Activated CD8-positive, alpha-beta T cell treated with anti-CD3 and anti-CD28 coated beads, Interleukin-2, amount 10 ng/mL, durations not matched to agents 7 days and 5 days (primary cell): ENCODE measurements at regions not wholly inside any gene's neighbourhood (a gene's known extent, or its start where the extent isn't known, plus 50 kb on each side); places are given as distances from the start of the nearest gene placed in this dataset.

Source experiments
- ATAC-seq: fragments of 150-1000 bp; cut with Tn5 transposase; one replicate; pipeline ENCODE4 v1.10.0; 2021; ENCODE audit warnings: moderate library complexity
- CTCF ChIA-PET: fragments of 350-600 bp; sonication (Branson Sonifier 250); formaldehyde crosslinking; loops from one replicate; lab custom pipeline; 2021; ENCODE audit warnings: antibody characterized with exemption; lab: Charles Lee
- POLR2A ChIA-PET: fragments of 350-600 bp; sonication (Branson Sonifier 250); formaldehyde crosslinking; loops from one replicate; lab custom pipeline; 2021; ENCODE audit warnings: antibody characterized with exemption; lab: Charles Lee
- DNase-seq: peaks from one replicate; pipeline ENCODE4 v3.0.0-alpha.2; 2020
- H3K27ac Mint-ChIP-seq: one replicate; pipeline ENCODE4 v1.8.0; 2021; ENCODE audit warnings: mild to moderate bottlenecking, mixed read lengths
- H3K27me3 Mint-ChIP-seq: one replicate; pipeline ENCODE4 v1.8.0; 2021; ENCODE audit warnings: low read depth, mixed read lengths
- H3K36me3 Mint-ChIP-seq: one replicate; pipeline ENCODE4 v1.8.0; 2021; ENCODE audit warnings: low read depth, mixed read lengths
- H3K4me1 Mint-ChIP-seq: one replicate; pipeline ENCODE4 v1.8.0; 2021; ENCODE audit warnings: low read depth, mixed read lengths
- H3K4me3 Mint-ChIP-seq: one replicate; pipeline ENCODE4 v1.8.0; 2021; ENCODE audit warnings: mild to moderate bottlenecking, mixed read lengths
- H3K9me3 Mint-ChIP-seq: one replicate; pipeline ENCODE4 v1.8.0; 2022; ENCODE audit warnings: mixed read lengths; ENCODE audit not compliant: insufficient read depth

GRCh38 chr20:16171180-16171579, 402.1 kb downstream of the KIF16B start:
- ChIA-PET CTCF (no interaction called here), POLR2A (no interaction called here)
- ATAC-seq (no peak), DNase-seq (no peak)
- H3K9me3 Mint-ChIP-seq = no peaks in the 10 kb centered on the region
- no peak overlapping the region for H3K27ac Mint-ChIP-seq
- no peaks in the 10 kb centered on the region for H3K27me3 Mint-ChIP-seq
- H3K4me1 Mint-ChIP-seq = no peaks in the 10 kb centered on the region
- H3K4me3 Mint-ChIP-seq = no peak overlapping the region
- H3K36me3 Mint-ChIP-seq = no peaks in the 10 kb centered on the region

- ChIA-PET POLR2A (no interaction called here), CTCF (no interaction called here)
Observed at GRCh38 chr20:16170406-16170971, 402.8 kb downstream of the KIF16B start.

GRCh38 chr20:16167423-16168130, 405.7 kb downstream of the KIF16B start:
- H3K36me3 Mint-ChIP-seq = no peaks in the 10 kb centered on the region
- ChIA-PET CTCF (no interaction called here), POLR2A (no interaction called here)

More at GRCh38 chr20:16170406-16170971, 402.8 kb downstream of the KIF16B start:
- ATAC-seq = no peak
- Mint-ChIP-seq H3K9me3 (no peaks in the 10 kb centered on the region), H3K4me3 (no peak overlapping the region), H3K36me3 (no peaks in the 10 kb centered on the region), H3K27ac (no peak overlapping the region), H3K4me1 (no peaks in the 10 kb centered on the region), H3K27me3 (no peaks in the 10 kb centered on the region)
- no peak for DNase-seq

GRCh38 chr20:16166737-16167136, 406.5 kb downstream of the KIF16B start:
- DNase-seq (no peak), ATAC-seq (no peak)
- POLR2A ChIA-PET = no interaction called here
- Mint-ChIP-seq H3K4me1 (no peaks in the 10 kb centered on the region), H3K9me3 (no peaks in the 10 kb centered on the region), H3K27me3 (no peaks in the 10 kb centered on the region), H3K36me3 (no peaks in the 10 kb centered on the region), H3K27ac (no peak overlapping the region), H3K4me3 (no peak overlapping the region)
- CTCF ChIA-PET = no interaction called here

More at GRCh38 chr20:16167423-16168130, 405.7 kb downstream of the KIF16B start:
- no peak overlapping the region for H3K27ac Mint-ChIP-seq
- H3K9me3 Mint-ChIP-seq = no peaks in the 10 kb centered on the region
- DNase-seq = no peak
- H3K4me1 Mint-ChIP-seq = no peaks in the 10 kb centered on the region
- ATAC-seq = no peak
- no peaks in the 10 kb centered on the region for H3K27me3 Mint-ChIP-seq
- H3K4me3 Mint-ChIP-seq = no peak overlapping the region

- POLR2A ChIA-PET = no interaction called here
- H3K27ac Mint-ChIP-seq = no peak overlapping the region
- H3K4me1 Mint-ChIP-seq = no peaks in the 10 kb centered on the region
- DNase-seq (no peak), ATAC-seq (no peak)
- CTCF ChIA-PET = no interaction called here
- no peaks in the 10 kb centered on the region for H3K36me3 Mint-ChIP-seq
- no peak overlapping the region for H3K4me3 Mint-ChIP-seq
- no peaks in the 10 kb centered on the region for H3K9me3 Mint-ChIP-seq
- H3K27me3 Mint-ChIP-seq = no peaks in the 10 kb centered on the region
Observed at GRCh38 chr20:16158976-16159286, 414.3 kb downstream of the KIF16B start.

- no peak overlapping the region for H3K27ac Mint-ChIP-seq
- no peaks in the 10 kb centered on the region for H3K4me1 Mint-ChIP-seq
- DNase-seq (no peak), ATAC-seq (no peak)
- H3K9me3 Mint-ChIP-seq = no peaks in the 10 kb centered on the region
- H3K4me3 Mint-ChIP-seq = no peak overlapping the region
- POLR2A ChIA-PET = no interaction called here
- no peaks in the 10 kb centered on the region for H3K27me3 Mint-ChIP-seq
- CTCF ChIA-PET = no interaction called here
- no peaks in the 10 kb centered on the region for H3K36me3 Mint-ChIP-seq
Observed at GRCh38 chr20:16158090-16158975, 414.9 kb downstream of the KIF16B start.

GRCh38 chr20:16147916-16148315, 425.3 kb downstream of the KIF16B start:
- ChIA-PET CTCF (no interaction called here), POLR2A (no interaction called here)
- Mint-ChIP-seq H3K4me1 (no peaks in the 10 kb centered on the region), H3K27ac (no peak overlapping the region), H3K9me3 (peaks cover 15% of the 10 kb centered on the region), H3K27me3 (no peaks in the 10 kb centered on the region), H3K4me3 (no peak overlapping the region), H3K36me3 (no peaks in the 10 kb centered on the region)
- ATAC-seq (no peak), DNase-seq (no peak)

GRCh38 chr20:16147216-16147615, 426.0 kb downstream of the KIF16B start:
- ChIA-PET CTCF (no interaction called here), POLR2A (no interaction called here)
- Mint-ChIP-seq H3K4me3 (no peak overlapping the region), H3K27me3 (no peaks in the 10 kb centered on the region), H3K4me1 (no peaks in the 10 kb centered on the region), H3K9me3 (peaks cover 15% of the 10 kb centered on the region), H3K27ac (no peak overlapping the region), H3K36me3 (no peaks in the 10 kb centered on the region)
- ATAC-seq = no peak
- no peak for DNase-seq

- no peak for ATAC-seq
- POLR2A ChIA-PET = no interaction called here
- Mint-ChIP-seq H3K4me1 (no peaks in the 10 kb centered on the region), H3K27ac (no peak overlapping the region), H3K36me3 (no peaks in the 10 kb centered on the region), H3K9me3 (peaks cover 10% of the 10 kb centered on the region), H3K4me3 (no peak overlapping the region), H3K27me3 (no peaks in the 10 kb centered on the region)
- CTCF ChIA-PET = no interaction called here
- no peak for DNase-seq
Observed at GRCh38 chr20:16145919-16146318, 427.3 kb downstream of the KIF16B start.

- H3K36me3 Mint-ChIP-seq = no peaks in the 10 kb centered on the region
- no peak for DNase-seq
- H3K4me3 Mint-ChIP-seq = no peak overlapping the region
- ChIA-PET CTCF (no interaction called here), POLR2A (no interaction called here)
- H3K27ac Mint-ChIP-seq = no peak overlapping the region
- ATAC-seq = no peak
- no peaks in the 10 kb centered on the region for H3K4me1 Mint-ChIP-seq
- no peaks in the 10 kb centered on the region for H3K27me3 Mint-ChIP-seq
- H3K9me3 Mint-ChIP-seq = peaks cover 3% of the 10 kb centered on the region
Observed at GRCh38 chr20:16143596-16143995, 429.7 kb downstream of the KIF16B start.

GRCh38 chr20:16135630-16136029, 437.6 kb downstream of the KIF16B start:
- Mint-ChIP-seq H3K9me3 (peaks cover 8% of the 10 kb centered on the region), H3K36me3 (no peaks in the 10 kb centered on the region), H3K27me3 (no peaks in the 10 kb centered on the region), H3K27ac (no peak overlapping the region), H3K4me3 (no peak overlapping the region), H3K4me1 (no peaks in the 10 kb centered on the region)
- CTCF ChIA-PET = no interaction called here
- POLR2A ChIA-PET = no interaction called here
- ATAC-seq (no peak), DNase-seq (no peak)

- ATAC-seq (no peak), DNase-seq (no peak)
- H3K4me1 Mint-ChIP-seq = no peaks in the 10 kb centered on the region
- H3K36me3 Mint-ChIP-seq = no peaks in the 10 kb centered on the region
- ChIA-PET POLR2A (no interaction called here), CTCF (no interaction called here)
- no peak overlapping the region for H3K4me3 Mint-ChIP-seq
- peaks cover 8% of the 10 kb centered on the region for H3K9me3 Mint-ChIP-seq
- H3K27me3 Mint-ChIP-seq = no peaks in the 10 kb centered on the region
- H3K27ac Mint-ChIP-seq = no peak overlapping the region
Observed at GRCh38 chr20:16132036-16132798, 441.0 kb downstream of the KIF16B start.
